ES-I3 (cell line): ENCODE measurements at regions not wholly inside any gene's neighbourhood (a gene's known extent, or its start where the extent isn't known, plus 50 kb on each side); places are given as distances from the start of the nearest gene placed in this dataset.

Experiments
- H3K36me3 ChIP-seq: 2 replicates; pipeline ENCODE4 v1.6.1; 2013; ENCODE audit warnings: mild to moderate bottlenecking, low read length, control low read depth, moderate library complexity; ENCODE audit not compliant: insufficient read depth
- H3K4me1 ChIP-seq: 2 replicates; pipeline ENCODE4 v1.6.1; 2013; ENCODE audit warnings: mild to moderate bottlenecking, control low read depth, low read length; ENCODE audit not compliant: insufficient read depth
- H3K9ac ChIP-seq: 2 replicates; pipeline ENCODE4 v1.6.1; 2013; ENCODE audit warnings: low read depth, mild to moderate bottlenecking, low read length, moderate library complexity
- H3K9me3 ChIP-seq: 2 replicates; pipeline ENCODE4 v1.6.1; 2013; ENCODE audit warnings: mild to moderate bottlenecking, low read length, moderate library complexity; ENCODE audit not compliant: control insufficient read depth, insufficient read depth

- H3K4me1 ChIP-seq, result no peaks in the 10 kb centered on the region; the same call in 1 of the 2 replicates
- H3K9me3 ChIP-seq, result no peaks in the 10 kb centered on the region
- H3K36me3 ChIP-seq, result no peaks in the 10 kb centered on the region
- no peak overlapping the region for H3K9ac ChIP-seq
Observed at GRCh38 chr14:40838601-40839000, 768.1 kb upstream of the LRFN5 start.

GRCh38 chr14:40806471-40806870 lies 800.2 kb upstream of the LRFN5 start:
- H3K9ac ChIP-seq, result no peak overlapping the region
- H3K4me1 ChIP-seq, result no peaks in the 10 kb centered on the region
- H3K36me3 ChIP-seq, result no peaks in the 10 kb centered on the region
- no peaks in the 10 kb centered on the region for H3K9me3 ChIP-seq

GRCh38 chr14:40796168-40796567 lies 810.5 kb upstream of the LRFN5 start:
- no peaks in the 10 kb centered on the region for H3K36me3 ChIP-seq
- no peak overlapping the region for H3K9ac ChIP-seq
- H3K9me3 ChIP-seq, result no peaks in the 10 kb centered on the region
- peaks cover 7% of the 10 kb centered on the region for H3K4me1 ChIP-seq

GRCh38 chr14:40784860-40785259 lies 821.8 kb upstream of the LRFN5 start:
- Histone ChIP-seq H3K36me3 (no peaks in the 10 kb centered on the region), H3K4me1 (no peaks in the 10 kb centered on the region), H3K9ac (no peak overlapping the region), H3K9me3 (no peaks in the 10 kb centered on the region)

- Histone ChIP-seq H3K36me3 (no peaks in the 10 kb centered on the region), H3K4me1 (no peaks in the 10 kb centered on the region; the same call in 1 of the 2 replicates), H3K9ac (no peak overlapping the region), H3K9me3 (no peaks in the 10 kb centered on the region)
Observed at GRCh38 chr14:40762685-40763084, 844.0 kb upstream of the LRFN5 start.

GRCh38 chr14:40762177-40762576 lies 844.5 kb upstream of the LRFN5 start:
- Histone ChIP-seq H3K4me1 (no peaks in the 10 kb centered on the region; the same call in 1 of the 2 replicates), H3K36me3 (no peaks in the 10 kb centered on the region), H3K9me3 (no peaks in the 10 kb centered on the region), H3K9ac (no peak overlapping the region)

- Histone ChIP-seq H3K36me3 (no peaks in the 10 kb centered on the region), H3K9ac (no peak overlapping the region), H3K4me1 (no peaks in the 10 kb centered on the region; the same call in 1 of the 2 replicates), H3K9me3 (no peaks in the 10 kb centered on the region)
Observed at GRCh38 chr14:40760704-40761103, 846.0 kb upstream of the LRFN5 start.

- Histone ChIP-seq H3K4me1 (no peaks in the 10 kb centered on the region; the same call in 1 of the 2 replicates), H3K9ac (no peak overlapping the region), H3K9me3 (no peaks in the 10 kb centered on the region), H3K36me3 (no peaks in the 10 kb centered on the region)
Observed at GRCh38 chr14:40758076-40758475, 848.6 kb upstream of the LRFN5 start.

- H3K9me3 ChIP-seq, result no peaks in the 10 kb centered on the region
- H3K36me3 ChIP-seq, result no peaks in the 10 kb centered on the region
- H3K9ac ChIP-seq, result no peak overlapping the region
- no peaks in the 10 kb centered on the region; the same call in 1 of the 2 replicates for H3K4me1 ChIP-seq
Observed at GRCh38 chr14:40757376-40757950, 849.2 kb upstream of the LRFN5 start.

- no peak overlapping the region for H3K9ac ChIP-seq
- no peaks in the 10 kb centered on the region for H3K4me1 ChIP-seq
- no peaks in the 10 kb centered on the region for H3K36me3 ChIP-seq
- H3K9me3 ChIP-seq, result 0 out of 2 replicates have a peak, but pooled peaks cover 7% of the 10 kb centered on the region
Observed at GRCh38 chr14:40733206-40733605, 873.5 kb upstream of the LRFN5 start.

- H3K36me3 ChIP-seq, result no peaks in the 10 kb centered on the region
- H3K9me3 ChIP-seq, result peaks cover 14% of the 10 kb centered on the region; the same call in 1 of the 2 replicates
- H3K4me1 ChIP-seq, result no peaks in the 10 kb centered on the region
- H3K9ac ChIP-seq, result no peak overlapping the region
Observed at GRCh38 chr14:40727107-40727506, 879.6 kb upstream of the LRFN5 start.

- Histone ChIP-seq H3K36me3 (no peaks in the 10 kb centered on the region), H3K9me3 (no peaks in the 10 kb centered on the region; the same call in 1 of the 2 replicates), H3K9ac (no peak overlapping the region), H3K4me1 (no peaks in the 10 kb centered on the region)
Observed at GRCh38 chr14:40713387-40713786, 893.3 kb upstream of the LRFN5 start.

- H3K4me1 ChIP-seq, result 0 out of 2 replicates have a peak, but pooled peaks cover 3% of the 10 kb centered on the region
- no peaks in the 10 kb centered on the region for H3K36me3 ChIP-seq
- no peak overlapping the region for H3K9ac ChIP-seq
- no peaks in the 10 kb centered on the region for H3K9me3 ChIP-seq
Observed at GRCh38 chr14:40697231-40697630, 909.4 kb upstream of the LRFN5 start.

GRCh38 chr14:40694023-40694422 lies 912.7 kb upstream of the LRFN5 start:
- no peaks in the 10 kb centered on the region for H3K9me3 ChIP-seq
- no peaks in the 10 kb centered on the region for H3K36me3 ChIP-seq
- 0 out of 2 replicates have a peak, but pooled peaks cover 3% of the 10 kb centered on the region for H3K4me1 ChIP-seq
- no peak overlapping the region for H3K9ac ChIP-seq

GRCh38 chr14:40691066-40691465 lies 915.6 kb upstream of the LRFN5 start:
- no peak overlapping the region for H3K9ac ChIP-seq
- H3K36me3 ChIP-seq, result no peaks in the 10 kb centered on the region
- no peaks in the 10 kb centered on the region for H3K9me3 ChIP-seq
- 0 out of 2 replicates have a peak, but pooled peaks cover 3% of the 10 kb centered on the region for H3K4me1 ChIP-seq
